Activated T-helper 1 cell treated with Interleukin-2 at 50 U/mL for 16 hours (primary cell): ENCODE measurements at regions not wholly inside any gene's neighbourhood (a gene's known extent, or its start where the extent isn't known, plus 50 kb on each side); places are given as distances from the start of the nearest gene placed in this dataset.
"Not testable (repeated sequence)": the region's sequence is repeated elsewhere in the genome, so short reads cannot be mapped to it uniquely, and the experiment has no call there.

Experiments
- DNase-seq: peaks from one replicate; pipeline ENCODE4 v3.0.0-alpha.2; 2020; ENCODE audit warnings: low read depth

GRCh38 chr3:104133630-104134029, 1233.1 kb upstream of the ALCAM start:
- no peak for DNase-seq

GRCh38 chr3:104137116-104137515, 1229.6 kb upstream of the ALCAM start:
- DNase-seq, result no peak

GRCh38 chr3:104145164-104145563, 1221.5 kb upstream of the ALCAM start:
- no peak for DNase-seq

GRCh38 chr3:104149154-104149553, 1217.6 kb upstream of the ALCAM start:
- no peak for DNase-seq

- no peak for DNase-seq
Observed at GRCh38 chr3:104150724-104151123, 1216.0 kb upstream of the ALCAM start.

GRCh38 chr3:104154896-104155295, 1211.8 kb upstream of the ALCAM start:
- DNase-seq, result no peak

GRCh38 chr3:104165866-104166265, 1200.8 kb upstream of the ALCAM start:
- no peak for DNase-seq

- no peak for DNase-seq
Observed at GRCh38 chr3:104168386-104168785, 1198.3 kb upstream of the ALCAM start.

GRCh38 chr3:104175696-104176095, 1191.0 kb upstream of the ALCAM start:
- no peak for DNase-seq

GRCh38 chr3:104176706-104177105, 1190.0 kb upstream of the ALCAM start:
- no peak for DNase-seq

- no peak for DNase-seq
Observed at GRCh38 chr3:104178680-104179079, 1188.0 kb upstream of the ALCAM start.

- no peak for DNase-seq
Observed at GRCh38 chr3:104180906-104181305, 1185.8 kb upstream of the ALCAM start.

GRCh38 chr3:104190681-104191080, 1176.0 kb upstream of the ALCAM start:
- no peak for DNase-seq

- DNase-seq, result no peak
Observed at GRCh38 chr3:104198131-104198530, 1168.6 kb upstream of the ALCAM start.

- DNase-seq, result no peak
Observed at GRCh38 chr3:104206925-104207324, 1159.8 kb upstream of the ALCAM start.

- DNase-seq, result no peak
Observed at GRCh38 chr3:104214277-104214676, 1152.4 kb upstream of the ALCAM start.

- no peak for DNase-seq
Observed at GRCh38 chr3:104214937-104215336, 1151.8 kb upstream of the ALCAM start.

- DNase-seq, result not testable (repeated sequence)
Observed at GRCh38 chr3:104219046-104219445, 1147.7 kb upstream of the ALCAM start.

- no peak for DNase-seq
Observed at GRCh38 chr3:104234442-104235194, 1132.1 kb upstream of the ALCAM start.

- no peak for DNase-seq
Observed at GRCh38 chr3:104244680-104245220, 1122.0 kb upstream of the ALCAM start.

GRCh38 chr3:104245261-104245660, 1121.4 kb upstream of the ALCAM start:
- DNase-seq, result no peak

GRCh38 chr3:104245981-104246380, 1120.7 kb upstream of the ALCAM start:
- no peak for DNase-seq

GRCh38 chr3:104257486-104257885, 1109.2 kb upstream of the ALCAM start:
- DNase-seq, result no peak

GRCh38 chr3:104263477-104263876, 1103.2 kb upstream of the ALCAM start:
- DNase-seq, result no peak
